Loucy (cell line): ENCODE measurements at regions not wholly inside any gene's neighbourhood (a gene's known extent, or its start where the extent isn't known, plus 50 kb on each side); places are given as distances from the start of the nearest gene placed in this dataset.

Experiments
- CTCF ChIP-seq: fragments of 200-600 bp; sonication (generic); conservative IDR thresholded peaks from 2 replicates; pipeline ENCODE4 v1.5.1; 2014; ENCODE audit warnings: mild to moderate bottlenecking, antibody characterized with exemption, low read length
- EZH2phosphoT487 ChIP-seq: fragments of 200-600 bp; IDR thresholded peaks from 2 replicates; pipeline ENCODE4 v1.6.1; 2018; ENCODE audit warnings: antibody characterized with exemption, mild to moderate bottlenecking, moderate library complexity, borderline replicate concordance

- TF ChIP-seq CTCF (no peak), EZH2phosphoT487 (no peak)
Observed at GRCh38 chr3:105243076-105243475, 123.6 kb upstream of the ALCAM start.
